GM23248 (cell line): ENCODE measurements at regions not wholly inside any gene's neighbourhood (a gene's known extent, or its start where the extent isn't known, plus 50 kb on each side); places are given as distances from the start of the nearest gene placed in this dataset.

Experiments used
- DNase-seq: peaks from one replicate; pipeline ENCODE4 v3.0.0-alpha.2; 2015
- H2AFZ ChIP-seq: fragments of 200-600 bp; sonication (generic); 2 replicates; pipeline ENCODE4 v1.6.1; 2016; ENCODE audit warnings: antibody characterized with exemption
- H3F3A ChIP-seq: fragments of 200-600 bp; sonication (generic); 2 replicates; pipeline ENCODE4 v1.6.1; 2016; ENCODE audit warnings: mild to moderate bottlenecking, antibody characterized with exemption, mixed run types; ENCODE audit not compliant: insufficient read depth
- H3K27ac ChIP-seq: fragments of 200-600 bp; sonication (generic); 2 replicates; pipeline ENCODE4 v1.5.1; 2016; ENCODE audit warnings: mild to moderate bottlenecking
- H3K27me3 ChIP-seq: fragments of 200-600 bp; sonication (generic); replicated peaks from 2 replicates; pipeline ENCODE4 v1.6.1; 2016; ENCODE audit warnings: mild to moderate bottlenecking; ENCODE audit not compliant: insufficient read depth
- H3K36me3 ChIP-seq: fragments of 200-600 bp; sonication (generic); 2 replicates; pipeline ENCODE4 v1.6.1; 2016; ENCODE audit warnings: low read depth, mild to moderate bottlenecking
- H3K4me1 ChIP-seq: fragments of 200-600 bp; sonication (generic); 2 replicates; pipeline ENCODE4 v1.6.1; 2016; ENCODE audit warnings: mild to moderate bottlenecking; ENCODE audit not compliant: insufficient read depth
- H3K4me2 ChIP-seq: fragments of 200-600 bp; sonication (generic); one replicate; pipeline ENCODE4 v1.6.1; 2016; ENCODE audit warnings: mild to moderate bottlenecking; ENCODE audit not compliant: unreplicated experiment
- H3K4me3 ChIP-seq: fragments of 200-600 bp; sonication (generic); 2 replicates; pipeline ENCODE4 v1.5.1; 2016; ENCODE audit warnings: mild to moderate bottlenecking
- H3K79me2 ChIP-seq: fragments of 200-600 bp; sonication (generic); 2 replicates; pipeline ENCODE4 v1.6.1; 2016; ENCODE audit warnings: mild to moderate bottlenecking; ENCODE audit not compliant: insufficient read depth
- H3K9ac ChIP-seq: fragments of 200-600 bp; sonication (generic); 2 replicates; pipeline ENCODE4 v1.6.1; 2016; ENCODE audit warnings: mild to moderate bottlenecking
- H3K9me2 ChIP-seq: fragments of 200-600 bp; sonication (generic); 2 replicates; pipeline ENCODE4 v1.6.1; 2016; ENCODE audit warnings: mixed run types, mild to moderate bottlenecking, moderate library complexity; ENCODE audit not compliant: insufficient read depth
- H3K9me3 ChIP-seq: fragments of 200-600 bp; sonication (generic); one replicate; pipeline ENCODE4 v1.6.1; 2017; ENCODE audit warnings: low read depth
- H4K20me1 ChIP-seq: fragments of 200-600 bp; sonication (generic); 2 replicates; pipeline ENCODE4 v1.6.0; 2016; ENCODE audit not compliant: insufficient read depth
- EZH2 ChIP-seq: fragments of 200-600 bp; sonication (generic); IDR thresholded peaks from 2 replicates; pipeline ENCODE4 v1.6.1; 2018; ENCODE audit warnings: antibody characterized with exemption, mild to moderate bottlenecking; ENCODE audit not compliant: insufficient read depth, poor library complexity, severe bottlenecking
- EZH2phosphoT487 ChIP-seq: fragments of 200-600 bp; sonication (generic); IDR thresholded peaks from 2 replicates; pipeline ENCODE4 v1.6.1; 2018; ENCODE audit warnings: antibody characterized with exemption, moderate library complexity, mild to moderate bottlenecking, low read depth; ENCODE audit not compliant: insufficient read depth
- WGBS, 2 experiments: methylation state at CpG; one replicate each; pipeline ENCODE4 v1.1.6; 2015 to 2017; ENCODE audit warnings: low lambda C conversion rate in 2 of 2, low coverage in 1 of 2; ENCODE audit errors: missing lambda C conversion rate in 2 of 2; 5-methylcytosine and 5-hydroxymethylcytosine counted together
- in situ Hi-C: fragments of 300-500 bp; cut with MboI; formaldehyde crosslinking; loops from 2 replicates; pipeline ENCODE4 v1.15.0; 2020

DNA sequence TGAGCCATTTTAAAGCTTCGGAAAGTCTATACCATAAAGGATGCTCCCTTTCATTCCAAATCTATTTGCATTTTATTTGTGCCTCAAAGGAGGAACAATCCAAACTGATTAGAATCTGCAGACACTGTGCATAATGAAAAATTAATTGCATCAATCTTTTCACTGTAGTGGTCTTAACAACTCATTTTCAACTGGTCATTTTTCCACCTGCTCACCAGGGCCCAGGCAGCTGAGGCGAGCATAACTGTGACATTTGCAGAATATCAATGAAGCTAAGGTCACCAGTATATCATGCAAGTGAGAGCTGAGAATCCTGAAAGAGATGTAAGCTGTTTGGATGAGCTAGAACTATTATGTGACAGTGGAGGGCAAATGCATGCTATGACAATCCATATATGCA, 387.3 kb upstream of the TECRL start:
- Histone ChIP-seq H3K9me3 (no peaks in the 10 kb centered on the region), H3K9ac (no peak overlapping the region), H4K20me1 (no peaks in the 10 kb centered on the region), H3F3A (no peaks in the 10 kb centered on the region), H3K4me3 (no peak overlapping the region), H3K79me2 (no peaks in the 10 kb centered on the region), H3K27me3 (no peaks in the 10 kb centered on the region), H3K27ac (no peak overlapping the region), H2AFZ (no peak overlapping the region), H3K9me2 (no peaks in the 10 kb centered on the region), H3K36me3 (no peaks in the 10 kb centered on the region), H3K4me1 (no peaks in the 10 kb centered on the region), H3K4me2 (no peak overlapping the region)
- DNase-seq, result no peak
- in situ Hi-C loops, result no loop called here
- 11 to 14% methylated on average over 2 of the region's 2 CpGs for WGBS, 2 experiments
- TF ChIP-seq EZH2phosphoT487, result no peak
- TF ChIP-seq EZH2, result no peak

DNA sequence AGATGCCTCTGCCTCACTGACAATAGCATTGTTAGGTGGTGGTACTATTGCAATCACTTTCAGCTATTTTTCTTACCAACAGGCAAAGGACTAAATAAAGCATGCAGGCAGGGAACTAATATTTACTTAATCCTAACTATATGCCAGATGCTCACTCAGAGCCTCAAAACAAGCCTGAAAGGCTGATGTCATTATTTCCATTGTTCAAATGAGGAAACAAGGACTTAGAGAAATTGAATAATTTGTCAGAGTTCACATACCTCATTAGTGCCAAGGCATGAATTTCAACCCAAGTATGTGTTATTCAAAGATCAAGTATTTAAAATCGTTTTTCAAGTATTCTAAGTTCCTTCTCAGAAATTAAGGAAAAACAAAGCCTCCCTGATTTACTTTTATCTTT, 374.9 kb upstream of the TECRL start:
- Histone ChIP-seq H3K9me2 (no peaks in the 10 kb centered on the region), H3K4me3 (0 out of 2 replicates have a peak overlapping the region, but pooled peaks have one; percentile 17), H3K9ac (0 out of 2 replicates have a peak overlapping the region, but pooled peaks have one; percentile 3), H4K20me1 (no peaks in the 10 kb centered on the region), H3K4me2 (peak overlapping the region; percentile 43), H3F3A (no peaks in the 10 kb centered on the region), H3K27me3 (no peaks in the 10 kb centered on the region), H3K79me2 (no peaks in the 10 kb centered on the region), H3K9me3 (no peaks in the 10 kb centered on the region), H2AFZ (peak overlapping the region; percentile 43; the same call in 1 of the 2 replicates), H3K4me1 (peaks cover 12% of the 10 kb centered on the region), H3K36me3 (no peaks in the 10 kb centered on the region), H3K27ac (no peak overlapping the region)
- WGBS, 2 experiments, result 0 to 2% methylated on average over 1 of the region's 1 CpG
- in situ Hi-C loops, result no loop called here
- peak; percentile 68 for DNase-seq
- TF ChIP-seq EZH2phosphoT487 (no peak), EZH2 (no peak)

DNA sequence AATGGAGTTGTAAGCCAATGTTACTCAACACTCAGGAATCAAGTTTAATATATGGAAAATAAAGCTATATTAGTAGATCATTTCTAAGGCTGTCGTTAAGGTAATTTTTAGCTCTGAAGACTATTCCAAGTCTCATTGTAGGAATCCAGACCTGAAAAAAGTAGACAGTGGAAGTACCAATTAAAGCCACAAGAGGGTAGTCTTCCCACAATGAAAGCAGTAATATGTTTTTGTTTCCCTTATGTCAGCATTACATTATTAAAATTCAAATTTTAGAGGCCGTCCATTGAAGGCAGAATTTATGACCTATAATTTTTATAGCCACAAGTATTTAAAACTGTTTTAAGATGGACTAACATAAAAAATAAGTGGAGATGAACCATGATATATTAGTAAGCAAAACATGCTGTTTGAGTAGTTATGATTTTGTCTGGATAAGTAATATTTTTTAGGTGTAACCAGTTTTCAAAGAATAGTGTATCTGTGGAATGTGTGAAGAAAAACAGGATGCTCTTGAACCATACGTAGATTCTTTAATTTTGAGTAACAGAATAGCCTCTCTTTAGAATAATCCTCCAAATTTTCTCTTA, 372.6 kb upstream of the TECRL start:
- no peak overlapping the region for H3K27ac ChIP-seq
- H3K4me1 ChIP-seq, result peaks cover 12% of the 10 kb centered on the region
- DNase-seq, result peak; percentile 42
- H3K4me3 ChIP-seq, result no peak overlapping the region
- no peaks in the 10 kb centered on the region for H3K27me3 ChIP-seq
- H3K4me2 ChIP-seq, result no peak overlapping the region
- 1 to 4% methylated on average over 3 of the region's 3 CpGs for WGBS, 2 experiments
- H2AFZ ChIP-seq, result no peak overlapping the region
- no peaks in the 10 kb centered on the region for H3K9me3 ChIP-seq
- H3K79me2 ChIP-seq, result no peaks in the 10 kb centered on the region
- H4K20me1 ChIP-seq, result no peaks in the 10 kb centered on the region
- TF ChIP-seq EZH2 (no peak), EZH2phosphoT487 (no peak)
- H3F3A ChIP-seq, result no peaks in the 10 kb centered on the region
- no peak overlapping the region for H3K9ac ChIP-seq
- no peaks in the 10 kb centered on the region for H3K9me2 ChIP-seq
- in situ Hi-C loops, result no loop called here
- no peaks in the 10 kb centered on the region for H3K36me3 ChIP-seq

DNA sequence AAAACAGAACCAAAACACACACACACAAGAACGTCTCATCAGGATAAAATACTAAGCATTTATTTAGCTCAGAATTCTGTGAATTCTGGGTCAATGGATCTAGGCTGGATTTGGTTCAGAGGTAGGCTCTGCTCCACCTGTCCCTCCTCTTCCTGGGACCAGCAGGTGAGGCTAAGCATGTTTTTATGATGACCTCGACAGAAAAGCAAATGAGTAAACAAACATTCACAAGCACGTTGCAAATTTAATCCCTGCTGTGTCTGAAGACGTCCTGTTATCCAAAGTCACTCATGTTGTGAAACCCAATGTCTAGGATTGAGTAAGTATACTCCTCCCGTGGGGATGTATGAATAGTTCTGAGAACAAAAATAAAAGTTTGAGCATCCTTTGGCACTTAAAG, 371.4 kb upstream of the TECRL start:
- H4K20me1 ChIP-seq, result no peaks in the 10 kb centered on the region
- H2AFZ ChIP-seq, result no peak overlapping the region
- no peaks in the 10 kb centered on the region for H3K79me2 ChIP-seq
- no peak overlapping the region for H3K4me2 ChIP-seq
- H3K4me1 ChIP-seq, result peaks cover 12% of the 10 kb centered on the region
- H3K9ac ChIP-seq, result no peak overlapping the region
- 11 to 13% methylated on average over 5 of the region's 5 CpGs for WGBS, 2 experiments
- no peak overlapping the region for H3K4me3 ChIP-seq
- H3K36me3 ChIP-seq, result no peaks in the 10 kb centered on the region
- no peaks in the 10 kb centered on the region for H3K27me3 ChIP-seq
- H3K9me3 ChIP-seq, result no peaks in the 10 kb centered on the region
- H3F3A ChIP-seq, result no peaks in the 10 kb centered on the region
- TF ChIP-seq EZH2 (no peak), EZH2phosphoT487 (no peak)
- no peak overlapping the region for H3K27ac ChIP-seq
- no peaks in the 10 kb centered on the region for H3K9me2 ChIP-seq
- in situ Hi-C loops, result no loop called here
- DNase-seq, result no peak
